Fibroblast of lung (primary cell): ENCODE measurements at regions not wholly inside any gene's neighbourhood (a gene's known extent, or its start where the extent isn't known, plus 50 kb on each side); places are given as distances from the start of the nearest gene placed in this dataset.

Source experiments
- EZH2 ChIP-seq: IDR thresholded peaks from 2 replicates; pipeline ENCODE4 v1.5.1; 2012; ENCODE audit warnings: low read length, control low read depth, mild to moderate bottlenecking; ENCODE audit errors: missing control alignments
- TF ChIP-seq, protein P1 (sequence below), 2 donors: IDR thresholded peaks in 1 of 2; conservative IDR thresholded peaks in 1 of 2; 1 replicate in 1 of 2; 2 replicates in 1 of 2; pipeline ENCODE4 v1.5.1; 2011 to 2012; ENCODE audit warnings: low read length in 2 of 2, control low read depth in 1 of 2, inconsistent platforms in 1 of 2, low read depth in 1 of 2, mild to moderate bottlenecking in 1 of 2

DNA sequence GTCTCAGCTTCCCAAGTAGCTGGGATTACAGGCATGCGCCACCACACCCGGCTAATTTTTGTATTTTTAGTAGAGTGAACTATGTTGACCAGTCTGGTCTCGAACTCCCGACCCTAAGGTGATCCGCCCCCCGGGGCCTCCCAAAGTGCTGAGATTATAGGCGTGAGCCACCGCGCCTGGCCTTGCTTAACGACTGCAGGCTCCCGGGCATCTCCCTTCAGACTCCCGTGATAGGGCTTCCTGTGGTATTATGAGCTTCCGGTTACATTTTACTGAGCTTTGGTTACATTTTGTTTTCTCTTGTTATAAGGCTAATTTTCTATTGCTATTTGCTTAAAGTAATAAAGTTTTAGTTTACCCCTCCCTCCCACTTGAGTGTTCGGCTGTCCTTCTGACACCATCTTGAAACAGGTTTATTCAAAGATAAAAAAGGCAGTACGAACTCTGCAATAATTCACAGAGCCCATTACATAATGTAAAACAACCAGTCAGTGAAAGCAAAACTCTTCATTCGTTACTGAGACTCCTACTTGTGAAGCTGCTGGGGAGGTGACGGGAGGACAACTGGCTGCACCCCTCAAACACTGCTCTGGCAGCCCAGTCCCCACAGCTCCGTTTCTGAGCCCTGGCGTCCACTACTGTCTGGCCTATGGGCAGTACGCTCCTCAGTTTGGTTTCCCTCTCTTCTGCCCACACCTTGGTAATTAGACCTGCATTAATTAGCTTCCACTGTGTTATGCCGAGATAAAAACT is 795.7 kb upstream of the SLIT2 start:
- TF ChIP-seq, protein P1, sequence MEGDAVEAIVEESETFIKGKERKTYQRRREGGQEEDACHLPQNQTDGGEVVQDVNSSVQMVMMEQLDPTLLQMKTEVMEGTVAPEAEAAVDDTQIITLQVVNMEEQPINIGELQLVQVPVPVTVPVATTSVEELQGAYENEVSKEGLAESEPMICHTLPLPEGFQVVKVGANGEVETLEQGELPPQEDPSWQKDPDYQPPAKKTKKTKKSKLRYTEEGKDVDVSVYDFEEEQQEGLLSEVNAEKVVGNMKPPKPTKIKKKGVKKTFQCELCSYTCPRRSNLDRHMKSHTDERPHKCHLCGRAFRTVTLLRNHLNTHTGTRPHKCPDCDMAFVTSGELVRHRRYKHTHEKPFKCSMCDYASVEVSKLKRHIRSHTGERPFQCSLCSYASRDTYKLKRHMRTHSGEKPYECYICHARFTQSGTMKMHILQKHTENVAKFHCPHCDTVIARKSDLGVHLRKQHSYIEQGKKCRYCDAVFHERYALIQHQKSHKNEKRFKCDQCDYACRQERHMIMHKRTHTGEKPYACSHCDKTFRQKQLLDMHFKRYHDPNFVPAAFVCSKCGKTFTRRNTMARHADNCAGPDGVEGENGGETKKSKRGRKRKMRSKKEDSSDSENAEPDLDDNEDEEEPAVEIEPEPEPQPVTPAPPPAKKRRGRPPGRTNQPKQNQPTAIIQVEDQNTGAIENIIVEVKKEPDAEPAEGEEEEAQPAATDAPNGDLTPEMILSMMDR (conservative IDR thresholded peaks at IDR 0.05 in 1 of 2, IDR thresholded peaks at IDR 0.05 in 1 of 2; ENCODE audit: low read depth in 1 of 2, low read length in 2 of 2): no peak
- TF ChIP-seq EZH2: no peak
